OCI-LY7 (cell line): ENCODE measurements at regions not wholly inside any gene's neighbourhood (a gene's known extent, or its start where the extent isn't known, plus 50 kb on each side); places are given as distances from the start of the nearest gene placed in this dataset.
"Not testable (repeated sequence)": the region's sequence is repeated elsewhere in the genome, so short reads cannot be mapped to it uniquely, and the experiment has no call there.

Experiments
- BruUV-seq: library from RNA; stranded (reverse); fragments of 400-500 nt; replicated peaks from 2 replicates; lab custom pipeline; 2021; lab: Mats Ljungman, UMichigan
- CTCF ChIA-PET: fragments of 300-600 bp; sonication (Branson Sonifier 250); formaldehyde crosslinking; loops from one replicate; lab custom pipeline; 2022; ENCODE audit warnings: antibody characterized with exemption; ENCODE audit not compliant: unreplicated experiment; lab: Charles Lee
- POLR2A ChIA-PET: fragments of 300-600 bp; sonication (Branson Sonifier 250); formaldehyde crosslinking; loops from one replicate; lab custom pipeline; 2022; ENCODE audit warnings: antibody characterized with exemption; lab: Charles Lee
- DNase-seq: peaks from one replicate; pipeline ENCODE4 v3.0.0-alpha.2; 2015; ENCODE audit warnings: low spot score
- H2AFZ ChIP-seq: fragments of 200-600 bp; sonication (generic), shearing (Covaris generic); 2 replicates; pipeline ENCODE4 v1.6.1; 2014; ENCODE audit warnings: mild to moderate bottlenecking, antibody characterized with exemption, low read length, moderate library complexity
- H3K27ac ChIP-seq: fragments of 200-600 bp; sonication (generic); 2 replicates; pipeline ENCODE4 v1.5.1; 2014; ENCODE audit warnings: mixed run types, low read depth, mild to moderate bottlenecking, moderate library complexity, low read length, inconsistent platforms; ENCODE audit not compliant: poor library complexity, severe bottlenecking
- H3K36me3 ChIP-seq: fragments of 200-600 bp; sonication (generic); 2 replicates; pipeline ENCODE4 v1.6.1; 2014; ENCODE audit warnings: mild to moderate bottlenecking, antibody characterized with exemption, low read length, moderate library complexity, mixed read lengths; ENCODE audit not compliant: insufficient read depth
- H3K4me1 ChIP-seq: fragments of 200-600 bp; sonication (generic); 2 replicates; pipeline ENCODE4 v1.5.1; 2014; ENCODE audit warnings: mild to moderate bottlenecking, low read length; ENCODE audit not compliant: insufficient read depth, poor library complexity, severe bottlenecking
- H3K4me2 ChIP-seq: fragments of 200-600 bp; sonication (generic); 2 replicates; pipeline ENCODE4 v1.6.1; 2014; ENCODE audit warnings: mild to moderate bottlenecking, low read length
- H3K4me3 ChIP-seq: fragments of 200-600 bp; sonication (generic); 2 replicates; pipeline ENCODE4 v1.5.1; 2014; ENCODE audit warnings: mild to moderate bottlenecking, low read depth, low read length; ENCODE audit not compliant: poor library complexity, severe bottlenecking
- H3K79me2 ChIP-seq: fragments of 200-600 bp; sonication (generic); 2 replicates; pipeline ENCODE4 v1.6.1; 2016; ENCODE audit warnings: low read depth, mild to moderate bottlenecking, low read length, moderate library complexity, mixed read lengths; ENCODE audit not compliant: insufficient read depth
- H3K9me2 ChIP-seq: fragments of 200-600 bp; sonication (generic); 2 replicates; pipeline ENCODE4 v1.6.1; 2016; ENCODE audit warnings: mild to moderate bottlenecking, low read length, mixed read lengths; ENCODE audit not compliant: insufficient read depth
- H3K9me3 ChIP-seq: fragments of 200-600 bp; sonication (generic); 2 replicates; pipeline ENCODE4 v1.6.1; 2014; ENCODE audit warnings: mild to moderate bottlenecking, mixed run types, low read length, mixed read lengths
- H4K20me1 ChIP-seq: fragments of 200-600 bp; sonication (generic); 2 replicates; pipeline ENCODE4 v1.6.1; 2014; ENCODE audit warnings: mild to moderate bottlenecking, antibody characterized with exemption, low read length, moderate library complexity, mixed read lengths; ENCODE audit not compliant: insufficient read depth
- EZH2phosphoT487 ChIP-seq: fragments of 200-600 bp; sonication (generic); IDR thresholded peaks from 2 replicates; pipeline ENCODE4 v1.6.1; 2018; ENCODE audit warnings: low read depth, borderline replicate concordance, mild to moderate bottlenecking, mixed run types, antibody characterized with exemption, low read length, moderate library complexity, mixed read lengths
- intact Hi-C: fragments of 100-400 bp; cut with micrococcal nuclease; formaldehyde crosslinking; loops from one replicate; pipeline ENCODE4 v1.10.0; 2022; ENCODE audit not compliant: unreplicated experiment
- TF ChIP-seq, protein P1 (sequence below): fragments of 200-600 bp; sonication (generic); conservative IDR thresholded peaks from 2 replicates; pipeline ENCODE4 v1.5.1; 2014; ENCODE audit warnings: mild to moderate bottlenecking, antibody characterized with exemption, low read length, moderate library complexity, mixed read lengths

DNA sequence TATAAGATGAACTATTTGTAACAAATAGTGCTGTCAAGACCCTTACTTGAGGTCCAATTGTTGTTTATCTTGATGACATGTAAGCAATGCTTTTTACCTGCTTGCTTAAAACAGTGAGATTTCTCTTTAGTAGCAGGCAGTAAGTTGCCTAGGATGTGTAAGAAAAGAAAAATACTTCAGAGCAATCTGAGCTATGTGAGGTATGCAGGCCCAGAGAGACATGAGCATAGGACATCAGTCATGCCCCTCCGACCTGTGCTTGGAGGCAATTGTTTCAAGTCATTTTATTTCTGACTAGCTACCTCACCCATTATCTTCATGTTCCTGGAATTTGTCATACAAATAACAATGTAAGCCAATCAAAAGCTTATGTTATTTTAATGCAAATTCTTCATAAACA lies 930.6 kb upstream of the FBXO33 start:
- no peak overlapping the region for H2AFZ ChIP-seq
- CTCF ChIA-PET, result no interaction called here
- no TSS peak for BruUV-seq
- no peaks in the 10 kb centered on the region for H3K9me3 ChIP-seq
- no peaks in the 10 kb centered on the region for H3K36me3 ChIP-seq
- no peaks in the 10 kb centered on the region for H3K9me2 ChIP-seq
- H3K4me1 ChIP-seq, result no peaks in the 10 kb centered on the region
- H3K27ac ChIP-seq, result no peak overlapping the region
- POLR2A ChIA-PET, result no interaction called here
- H4K20me1 ChIP-seq, result no peaks in the 10 kb centered on the region
- DNase-seq, result no peak
- H3K4me3 ChIP-seq, result no peak overlapping the region
- H3K79me2 ChIP-seq, result no peaks in the 10 kb centered on the region
- no peak for TF ChIP-seq EZH2phosphoT487
- TF ChIP-seq, protein P1, sequence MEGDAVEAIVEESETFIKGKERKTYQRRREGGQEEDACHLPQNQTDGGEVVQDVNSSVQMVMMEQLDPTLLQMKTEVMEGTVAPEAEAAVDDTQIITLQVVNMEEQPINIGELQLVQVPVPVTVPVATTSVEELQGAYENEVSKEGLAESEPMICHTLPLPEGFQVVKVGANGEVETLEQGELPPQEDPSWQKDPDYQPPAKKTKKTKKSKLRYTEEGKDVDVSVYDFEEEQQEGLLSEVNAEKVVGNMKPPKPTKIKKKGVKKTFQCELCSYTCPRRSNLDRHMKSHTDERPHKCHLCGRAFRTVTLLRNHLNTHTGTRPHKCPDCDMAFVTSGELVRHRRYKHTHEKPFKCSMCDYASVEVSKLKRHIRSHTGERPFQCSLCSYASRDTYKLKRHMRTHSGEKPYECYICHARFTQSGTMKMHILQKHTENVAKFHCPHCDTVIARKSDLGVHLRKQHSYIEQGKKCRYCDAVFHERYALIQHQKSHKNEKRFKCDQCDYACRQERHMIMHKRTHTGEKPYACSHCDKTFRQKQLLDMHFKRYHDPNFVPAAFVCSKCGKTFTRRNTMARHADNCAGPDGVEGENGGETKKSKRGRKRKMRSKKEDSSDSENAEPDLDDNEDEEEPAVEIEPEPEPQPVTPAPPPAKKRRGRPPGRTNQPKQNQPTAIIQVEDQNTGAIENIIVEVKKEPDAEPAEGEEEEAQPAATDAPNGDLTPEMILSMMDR, result no peak
- H3K4me2 ChIP-seq, result no peak overlapping the region
- intact Hi-C loops, result no loop called here

DNA sequence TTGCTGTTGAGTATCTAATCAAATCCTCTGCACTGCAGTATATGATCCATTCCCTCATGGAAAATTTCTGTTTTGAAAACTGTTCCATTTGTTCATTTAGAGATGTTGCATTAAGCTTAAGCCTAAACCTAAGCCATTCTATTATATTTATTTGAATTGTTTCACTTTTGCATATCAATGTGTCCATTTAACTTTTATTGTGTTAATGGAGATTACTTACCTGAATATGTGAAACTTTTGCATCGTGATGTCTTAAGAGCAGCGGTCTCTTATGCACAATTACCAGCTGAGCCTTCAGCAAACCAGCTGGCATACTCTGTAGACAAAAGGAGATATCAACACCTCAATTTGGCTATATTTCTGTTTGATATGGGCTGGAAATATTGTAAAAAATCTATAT lies 922.5 kb upstream of the FBXO33 start:
- no peak overlapping the region for H3K4me2 ChIP-seq
- no TSS peak for BruUV-seq
- H3K27ac ChIP-seq, result no peak overlapping the region
- no peak for TF ChIP-seq EZH2phosphoT487
- TF ChIP-seq, protein P1, result no peak
- H4K20me1 ChIP-seq, result no peaks in the 10 kb centered on the region
- no peak overlapping the region for H2AFZ ChIP-seq
- no peak overlapping the region for H3K4me3 ChIP-seq
- H3K79me2 ChIP-seq, result no peaks in the 10 kb centered on the region
- H3K9me3 ChIP-seq, result no peaks in the 10 kb centered on the region
- no peaks in the 10 kb centered on the region for H3K4me1 ChIP-seq
- DNase-seq, result no peak
- no peaks in the 10 kb centered on the region for H3K9me2 ChIP-seq
- ChIA-PET POLR2A (interaction anchor here (0.9 kb wide), 1 partner anchor 82 kb away, joined by 3 read pairs; no protein-coding TSS in a partner anchor), CTCF (no interaction called here)
- intact Hi-C loops, result no loop called here
- H3K36me3 ChIP-seq, result no peaks in the 10 kb centered on the region

DNA sequence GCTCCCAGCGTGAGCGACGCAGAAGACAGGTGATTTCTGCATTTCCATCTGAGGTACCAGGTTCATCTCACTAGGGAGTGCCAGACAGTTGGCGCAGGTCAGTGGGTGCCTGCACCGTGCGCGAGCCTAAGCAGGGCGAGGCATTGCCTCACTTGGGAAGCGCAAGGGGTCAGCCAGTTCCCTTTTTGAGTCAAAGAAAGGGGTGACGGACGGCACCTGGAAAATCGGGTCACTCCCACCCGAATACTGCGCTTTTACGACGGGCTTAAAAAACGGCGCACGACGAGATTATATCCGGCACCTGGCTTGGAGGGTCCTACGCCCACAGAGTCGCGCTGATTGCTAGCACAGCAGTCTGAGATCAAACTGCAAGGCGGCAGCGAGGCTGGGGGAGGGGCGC lies 915.9 kb upstream of the FBXO33 start:
- H3K9me2 ChIP-seq, POLR2A ChIA-PET, intact Hi-C loops, CTCF ChIA-PET, H4K20me1 ChIP-seq, H3K4me2 ChIP-seq, H3K27ac ChIP-seq, DNase-seq, H3K36me3 ChIP-seq, H3K4me3 ChIP-seq, H3K4me1 ChIP-seq, H3K79me2 ChIP-seq, H3K9me3 ChIP-seq, H2AFZ ChIP-seq, BruUV-seq: not testable (repeated sequence)
